HG02798 (cell line): ENCODE measurements at regions not wholly inside any gene's neighbourhood (a gene's known extent, or its start where the extent isn't known, plus 50 kb on each side); places are given as distances from the start of the nearest gene placed in this dataset.
"Not testable (repeated sequence)": the region's sequence is repeated elsewhere in the genome, so short reads cannot be mapped to it uniquely, and the experiment has no call there.

Experiments used
- ATAC-seq: cut with Tn5 transposase; IDR thresholded peaks from one replicate; pipeline ENCODE4 v1.9.1; 2021; ENCODE audit warnings: mild to moderate bottlenecking; ENCODE audit not compliant: unreplicated experiment, poor library complexity

- no peak for ATAC-seq
Observed at GRCh38 chr12:11976005-11976404, 94.7 kb upstream of the BCL2L14 start.

GRCh38 chr12:11978726-11979384 is 91.9 kb upstream of the BCL2L14 start:
- no peak for ATAC-seq

GRCh38 chr12:11980115-11980514 is 90.6 kb upstream of the BCL2L14 start:
- no peak for ATAC-seq

- peak; percentile 84 for ATAC-seq
Observed at GRCh38 chr12:11981121-11981733, 89.5 kb upstream of the BCL2L14 start.

GRCh38 chr12:11984417-11984816 is 86.3 kb upstream of the BCL2L14 start:
- no peak for ATAC-seq

GRCh38 chr12:11986165-11986564 is 84.6 kb upstream of the BCL2L14 start:
- ATAC-seq: no peak

GRCh38 chr12:11987901-11988300 is 82.8 kb upstream of the BCL2L14 start:
- ATAC-seq: no peak

- no peak for ATAC-seq
Observed at GRCh38 chr12:11991604-11992003, 79.1 kb upstream of the BCL2L14 start.

- ATAC-seq: no peak
Observed at GRCh38 chr12:11992515-11992914, 78.2 kb upstream of the BCL2L14 start.

GRCh38 chr12:11998307-11998943 is 72.3 kb upstream of the BCL2L14 start:
- ATAC-seq: not testable (repeated sequence)

GRCh38 chr12:11998944-11999315 is 71.8 kb upstream of the BCL2L14 start:
- no peak for ATAC-seq

- no peak for ATAC-seq
Observed at GRCh38 chr12:12003609-12004008, 67.1 kb upstream of the BCL2L14 start.

GRCh38 chr12:12004524-12004923 is 66.2 kb upstream of the BCL2L14 start:
- ATAC-seq: no peak

GRCh38 chr12:12007001-12007712 is 63.6 kb upstream of the BCL2L14 start:
- no peak for ATAC-seq

- no peak for ATAC-seq
Observed at GRCh38 chr12:12007713-12008231, 63.0 kb upstream of the BCL2L14 start.

- ATAC-seq: no peak
Observed at GRCh38 chr12:12008232-12008850, 62.4 kb upstream of the BCL2L14 start.

- ATAC-seq: peak; percentile 54
Observed at GRCh38 chr12:12008931-12009611, 61.7 kb upstream of the BCL2L14 start.

GRCh38 chr12:12009749-12010276 is 60.9 kb upstream of the BCL2L14 start:
- not testable (repeated sequence) for ATAC-seq

GRCh38 chr12:12010277-12011039 is 60.3 kb upstream of the BCL2L14 start:
- ATAC-seq: peak; percentile 50
